UCSD-AML1 (cell line): ENCODE measurements at regions not wholly inside any gene's neighbourhood (a gene's known extent, or its start where the extent isn't known, plus 50 kb on each side); places are given as distances from the start of the nearest gene placed in this dataset.

ENCODE experiments used
- DNase-seq: peaks from one replicate; lab custom pipeline; 2025; ENCODE audit not compliant: unreplicated experiment; lab: John Stamatoyannopoulos, UW

DNA sequence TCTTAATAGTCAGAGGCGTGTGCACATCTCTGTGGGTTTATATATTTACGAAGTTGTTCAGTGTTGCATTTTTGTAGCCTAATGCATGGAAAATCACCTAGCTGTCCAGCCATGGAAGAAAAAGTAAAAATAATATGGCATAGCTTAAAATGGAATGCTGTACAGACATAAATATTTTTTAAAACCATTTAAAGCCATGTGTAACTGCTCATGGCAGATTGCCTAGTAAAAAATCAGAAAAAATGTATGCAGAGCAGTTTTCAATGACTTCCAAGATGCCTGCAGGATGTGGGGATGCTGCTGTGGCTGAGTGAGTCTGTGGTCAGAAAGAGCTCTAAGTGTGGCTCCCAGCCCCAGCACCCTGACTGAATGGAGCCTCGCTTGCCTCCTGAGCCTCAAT is 64.8 kb upstream of the ALKAL2 start:
- no peak for DNase-seq

DNA sequence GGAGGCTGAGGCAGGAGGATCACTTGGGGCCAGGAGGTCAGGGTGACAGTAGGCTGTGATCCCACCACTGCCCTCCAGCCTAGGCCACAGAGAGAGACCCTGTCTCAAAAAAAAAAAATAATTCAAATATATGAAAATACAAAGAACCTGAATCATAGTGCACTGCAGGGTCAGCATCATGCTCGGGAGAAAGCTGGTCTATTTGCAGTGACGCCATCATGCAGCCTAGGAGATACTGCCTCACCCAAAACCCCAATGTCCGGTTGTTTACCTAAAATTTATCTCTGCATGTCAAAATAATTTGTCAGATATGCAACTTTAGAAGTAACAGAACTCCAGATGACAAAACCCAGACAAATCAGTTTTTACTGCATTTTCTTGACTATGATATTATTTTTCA is 61.5 kb upstream of the ALKAL2 start:
- no peak for DNase-seq

DNA sequence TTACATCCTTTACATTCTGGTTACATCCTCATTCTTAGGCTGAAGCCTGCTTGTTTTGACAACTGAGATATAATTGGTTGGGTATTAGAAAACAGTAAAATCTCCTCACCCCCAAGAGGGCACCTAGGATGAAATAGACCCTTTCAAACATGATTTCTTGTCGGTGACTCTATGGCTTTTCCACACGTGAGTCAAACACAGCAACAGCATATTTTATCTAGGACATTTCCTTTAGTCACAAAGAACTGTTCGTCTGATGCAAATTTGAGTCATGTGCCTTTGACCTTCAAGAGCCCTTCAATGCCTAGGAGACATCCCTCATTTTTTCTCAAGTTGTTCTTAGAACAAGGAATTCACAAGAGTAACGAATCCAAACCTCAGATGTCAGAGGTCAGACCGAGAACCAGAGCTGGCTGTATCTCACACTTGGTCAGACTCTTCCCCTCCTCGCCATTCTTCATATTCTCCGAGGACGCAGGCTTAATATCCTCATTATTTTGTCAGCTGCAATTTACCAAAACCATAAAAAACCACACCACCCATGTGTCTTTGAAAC is 60.5 kb upstream of the ALKAL2 start:
- DNase-seq = no peak

DNA sequence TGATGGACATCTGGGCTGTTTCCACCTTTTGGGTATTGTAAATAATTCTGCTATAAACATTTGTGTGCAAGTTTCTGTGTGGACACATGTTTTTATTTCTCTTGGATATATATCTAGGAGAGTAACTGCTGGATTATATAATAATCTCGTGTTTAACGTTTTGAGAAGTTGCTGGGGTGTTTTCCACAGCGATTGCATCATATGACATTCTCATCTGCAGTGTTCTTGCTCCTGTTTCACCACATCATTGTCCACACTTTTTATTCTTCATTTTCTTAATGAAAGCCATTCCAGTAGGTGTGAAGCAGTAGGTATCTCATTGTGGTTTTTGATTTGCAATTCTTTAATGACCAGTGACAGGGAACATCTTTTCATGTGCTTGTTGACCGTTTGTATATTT is 56.9 kb upstream of the ALKAL2 start:
- no peak for DNase-seq

DNA sequence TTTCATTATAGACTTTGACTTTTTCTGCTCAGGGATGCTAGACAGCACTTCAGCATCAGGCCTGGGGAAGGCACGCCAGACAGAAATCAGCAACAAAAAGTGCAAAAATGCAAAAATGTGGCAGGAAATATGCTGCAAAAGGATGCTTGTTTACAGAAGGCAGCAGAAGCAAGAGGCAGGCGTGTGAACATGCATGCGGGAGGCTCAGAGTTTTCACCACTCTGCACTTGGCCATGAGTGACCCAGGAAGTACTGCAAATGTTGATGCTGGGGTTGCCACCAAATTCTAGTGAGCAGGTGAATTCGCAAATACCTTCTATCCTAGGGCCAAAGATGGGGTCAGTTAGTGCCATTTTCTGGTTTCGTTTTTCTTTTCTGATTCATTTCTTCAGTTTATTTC is 55.5 kb upstream of the ALKAL2 start:
- no peak for DNase-seq

DNA sequence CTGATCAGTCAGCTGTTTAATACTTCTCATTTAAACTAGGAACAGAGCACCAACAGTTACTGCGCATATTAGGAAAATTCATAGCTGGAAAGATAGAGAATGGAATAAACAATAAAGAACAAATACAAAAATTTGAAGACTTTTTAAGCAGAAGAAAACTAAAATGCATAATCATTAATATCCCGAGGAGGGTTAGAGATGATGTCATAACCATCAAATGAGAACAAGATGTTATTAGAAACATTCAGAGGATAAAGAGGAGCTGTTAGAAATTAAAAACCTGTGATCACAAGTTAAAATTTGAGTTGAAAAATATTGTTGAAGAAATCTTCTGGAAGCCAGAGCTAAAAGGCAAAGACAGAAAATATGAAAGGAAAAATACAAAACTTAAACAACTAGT is 54.0 kb upstream of the ALKAL2 start:
- DNase-seq = no peak

DNA sequence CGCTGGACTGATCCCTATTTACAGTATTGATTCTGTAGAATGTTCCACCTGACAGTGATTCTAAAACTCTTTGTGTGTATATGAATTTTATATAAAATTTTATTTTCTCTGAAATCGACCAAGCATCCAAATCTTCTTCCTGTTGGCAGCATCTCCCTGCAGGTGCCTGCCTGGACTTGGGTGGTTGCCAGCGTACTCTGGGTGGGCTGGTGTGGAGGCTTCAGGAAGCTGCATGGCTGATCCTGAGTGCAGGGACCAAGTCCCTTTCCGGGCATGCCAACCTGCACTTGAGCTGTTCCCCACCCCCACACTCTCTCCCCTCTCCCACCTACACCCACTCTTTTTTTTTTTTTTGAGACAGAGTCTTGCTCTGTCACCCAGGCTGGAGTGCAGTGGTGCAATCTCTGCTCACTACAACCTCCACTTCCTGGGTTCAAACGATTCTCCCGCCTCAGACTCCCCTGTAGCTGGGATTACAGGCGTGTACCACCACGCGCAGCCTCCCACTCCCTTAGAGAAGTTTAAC is 53.2 kb upstream of the ALKAL2 start:
- no peak for DNase-seq
